NCI-H128 (cell line): ENCODE measurements at regions not wholly inside any gene's neighbourhood (a gene's known extent, or its start where the extent isn't known, plus 50 kb on each side); places are given as distances from the start of the nearest gene placed in this dataset.

ENCODE experiments used
- DNase-seq: peaks from one replicate; lab custom pipeline; 2025; ENCODE audit not compliant: unreplicated experiment; lab: John Stamatoyannopoulos, UW

GRCh38 chr2:129627437-129627836, 352.0 kb upstream of the RAB6C start:
- no peak for DNase-seq

- no peak for DNase-seq
Observed at GRCh38 chr2:129636692-129637091, 342.8 kb upstream of the RAB6C start.

- no peak for DNase-seq
Observed at GRCh38 chr2:129641371-129641770, 338.1 kb upstream of the RAB6C start.

- DNase-seq, result no peak
Observed at GRCh38 chr2:129642526-129643043, 336.9 kb upstream of the RAB6C start.

- no peak for DNase-seq
Observed at GRCh38 chr2:129645335-129645734, 334.1 kb upstream of the RAB6C start.

GRCh38 chr2:129646107-129646506, 333.4 kb upstream of the RAB6C start:
- DNase-seq, result no peak

- no peak for DNase-seq
Observed at GRCh38 chr2:129653246-129653645, 326.2 kb upstream of the RAB6C start.

- no peak for DNase-seq
Observed at GRCh38 chr2:129654331-129654730, 325.1 kb upstream of the RAB6C start.

- DNase-seq, result no peak
Observed at GRCh38 chr2:129656081-129656598, 323.3 kb upstream of the RAB6C start.

- DNase-seq, result no peak
Observed at GRCh38 chr2:129658430-129658829, 321.0 kb upstream of the RAB6C start.

GRCh38 chr2:129661935-129662334, 317.5 kb upstream of the RAB6C start:
- no peak for DNase-seq

- no peak for DNase-seq
Observed at GRCh38 chr2:129667577-129667976, 311.9 kb upstream of the RAB6C start.

- DNase-seq, result no peak
Observed at GRCh38 chr2:129672521-129672920, 306.9 kb upstream of the RAB6C start.

- DNase-seq, result no peak
Observed at GRCh38 chr2:129673234-129673633, 306.2 kb upstream of the RAB6C start.

- no peak for DNase-seq
Observed at GRCh38 chr2:129673847-129674711, 305.4 kb upstream of the RAB6C start.

- no peak for DNase-seq
Observed at GRCh38 chr2:129678751-129679150, 300.7 kb upstream of the RAB6C start.

- DNase-seq, result no peak
Observed at GRCh38 chr2:129681788-129682187, 297.7 kb upstream of the RAB6C start.

- DNase-seq, result no peak
Observed at GRCh38 chr2:129689653-129690448, 289.6 kb upstream of the RAB6C start.

- DNase-seq, result no peak
Observed at GRCh38 chr2:129695496-129695895, 284.0 kb upstream of the RAB6C start.

- DNase-seq, result no peak
Observed at GRCh38 chr2:129698593-129698992, 280.9 kb upstream of the RAB6C start.

- DNase-seq, result no peak
Observed at GRCh38 chr2:129699781-129700573, 279.5 kb upstream of the RAB6C start.
